HCT116 (cell line): ENCODE measurements at regions not wholly inside any gene's neighbourhood (a gene's known extent, or its start where the extent isn't known, plus 50 kb on each side); places are given as distances from the start of the nearest gene placed in this dataset.
"Not testable (repeated sequence)": the region's sequence is repeated elsewhere in the genome, so short reads cannot be mapped to it uniquely, and the experiment has no call there.

ENCODE experiments used
- ATF3 ChIP-seq: IDR thresholded peaks from 2 replicates; pipeline ENCODE4 v1.6.1; 2012
- CEBPB ChIP-seq: IDR thresholded peaks from 2 replicates; pipeline ENCODE4 v1.6.1; 2012; ENCODE audit warnings: low read depth
- CTCF ChIP-seq, 3 experiments: fragments of 200-600 bp in 1 of 3; sonication (generic) in 1 of 3; IDR thresholded peaks in 2 of 3; conservative IDR thresholded peaks in 1 of 3; 2 replicates each; pipeline ENCODE4 v1.5.1; 2012 to 2017; ENCODE audit warnings: low read depth in 2 of 3, low read length in 2 of 3, antibody characterized with exemption in 1 of 3, borderline replicate concordance in 1 of 3, control low read depth in 1 of 3, mild to moderate bottlenecking in 1 of 3, mixed read lengths in 1 of 3, mixed run types in 1 of 3, moderate library complexity in 1 of 3; ENCODE audit not compliant: insufficient read depth in 1 of 3
- POLR2A ChIP-seq: IDR thresholded peaks from 2 replicates; pipeline ENCODE4 v1.7.0; 2011; ENCODE audit warnings: borderline replicate concordance; ENCODE audit not compliant: insufficient read depth, insufficient read length; ENCODE audit errors: extremely low read depth
- POLR2AphosphoS5 ChIP-seq: IDR thresholded peaks from 2 replicates; pipeline ENCODE4 v1.6.1; 2011; ENCODE audit warnings: mild to moderate bottlenecking, low read depth, low read length, moderate library complexity
- SP1 ChIP-seq: IDR thresholded peaks from 2 replicates; pipeline ENCODE4 v1.6.1; 2012; ENCODE audit warnings: low read depth
- SRF ChIP-seq: IDR thresholded peaks from 2 replicates; pipeline ENCODE4 v1.6.1; 2012; ENCODE audit warnings: low read depth
- ZNF274 ChIP-seq: fragments of 200-500 bp; sonication (Bioruptor generic); IDR thresholded peaks from 2 replicates; pipeline ENCODE4 v1.6.1; 2014; ENCODE audit warnings: mild to moderate bottlenecking, low read depth, low read length, inconsistent platforms

- not testable (repeated sequence) for TF ChIP-seq CTCF (IDR thresholded peaks at IDR 0.05 in 2 of 3, conservative IDR thresholded peaks at IDR 0.05 in 1 of 3; ENCODE audit: borderline replicate concordance in 1 of 3, insufficient read depth in 1 of 3, low read depth in 2 of 3, low read length in 2 of 3); ATF3; ZNF274; POLR2A; SP1; POLR2AphosphoS5; CEBPB; SRF
These were observed 984.3 kb downstream of the AACS start for GRCh38 chr12:126049501-126049900.
